ENCODE measurements at regions not wholly inside any gene's neighbourhood (a gene's known extent, or its start where the extent isn't known, plus 50 kb on each side); places are given as distances from the start of the nearest gene placed in this dataset.

DNA sequence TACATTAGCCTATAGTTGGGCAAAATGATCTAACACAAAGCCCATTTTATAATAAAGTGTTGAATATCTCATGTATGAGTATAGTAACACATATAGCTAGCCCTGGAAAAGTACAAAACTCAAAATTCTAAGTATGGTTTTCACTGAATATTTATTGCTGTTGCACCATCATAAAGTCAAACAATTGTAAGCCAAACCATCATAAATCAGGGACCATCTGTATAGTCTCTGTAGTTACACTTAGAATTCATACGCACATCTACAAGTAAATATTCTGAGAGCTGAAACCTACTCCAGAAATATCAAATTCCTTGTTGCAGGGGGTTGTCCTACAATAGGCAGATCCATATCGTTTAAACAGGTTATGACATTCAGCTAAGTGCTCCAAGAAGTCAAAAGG is 817.3 kb downstream of the BCKDHB start:
- no peak overlapping the region for H3K4me3 ChIP-seq (ENCODE audit: low read depth, low read length)
- TF ChIP-seq CTCF (IDR thresholded peaks at IDR 0.05; ENCODE audit: borderline replicate concordance, insufficient read depth, low read depth, low read length): no peak

- TF ChIP-seq CTCF (IDR thresholded peaks at IDR 0.05; ENCODE audit: borderline replicate concordance, insufficient read depth, low read depth, low read length): no peak
- H3K4me3 ChIP-seq (ENCODE audit: low read depth, low read length): no peak overlapping the region
Measured at GRCh38 chr6:80922916-80923455, 816.5 kb downstream of the BCKDHB start.

DNA sequence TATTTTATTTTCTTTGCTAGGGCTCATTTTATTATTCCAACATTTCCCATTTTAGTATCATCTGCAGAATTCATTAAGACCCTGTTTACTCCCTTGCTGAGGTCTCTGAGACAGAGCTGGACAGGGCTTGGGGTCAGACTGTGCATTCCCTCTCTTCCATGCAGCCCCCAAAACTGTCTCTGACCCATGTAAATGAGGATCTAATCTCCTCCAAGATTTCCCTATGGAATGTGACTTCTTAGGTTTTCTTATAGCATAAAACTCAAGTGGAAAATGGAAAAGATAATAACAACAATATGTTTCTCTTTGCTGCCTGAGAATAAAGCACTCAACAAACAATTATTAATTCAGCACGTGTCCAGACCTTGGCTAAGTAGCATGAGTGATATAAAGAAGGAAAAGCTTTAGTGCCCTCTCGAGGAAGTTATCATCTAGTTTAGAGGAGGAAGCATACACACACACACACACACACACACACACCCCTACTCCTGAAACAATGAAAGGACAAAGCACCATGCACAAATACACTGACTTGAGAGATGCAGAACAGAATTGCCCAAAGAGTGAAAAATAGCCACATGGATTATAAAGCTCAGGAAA is 815.5 kb downstream of the BCKDHB start:
- TF ChIP-seq CTCF (IDR thresholded peaks at IDR 0.05; ENCODE audit: borderline replicate concordance, insufficient read depth, low read depth, low read length): no peak
- no peak overlapping the region for H3K4me3 ChIP-seq (ENCODE audit: low read depth, low read length)

GRCh38 chr6:80907831-80908230 is 801.4 kb downstream of the BCKDHB start:
- no peak for TF ChIP-seq CTCF (IDR thresholded peaks at IDR 0.05; ENCODE audit: borderline replicate concordance, insufficient read depth, low read depth, low read length)

DNA sequence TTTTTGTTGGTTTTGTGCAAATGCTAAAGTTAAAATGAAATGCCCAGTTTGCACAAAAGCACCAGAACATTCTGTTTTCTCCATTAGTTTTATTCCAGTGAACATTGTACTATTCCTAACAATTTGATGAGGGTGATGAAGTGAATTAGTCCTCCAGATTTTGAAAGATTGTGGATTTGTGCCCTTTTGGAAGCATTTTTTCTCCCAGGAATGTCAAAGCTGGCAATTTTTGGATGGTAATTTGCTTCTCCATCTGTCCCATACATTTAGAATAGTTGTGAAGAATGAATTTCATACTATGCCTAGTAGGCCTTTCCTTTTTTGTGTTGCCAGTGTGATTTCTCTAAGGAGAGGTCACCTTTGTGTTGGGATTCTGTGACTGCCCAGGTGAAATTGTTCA is 797.2 kb downstream of the BCKDHB start:
- H3K4me3 ChIP-seq (ENCODE audit: low read depth, low read length): no peak overlapping the region
- no peak for TF ChIP-seq CTCF (IDR thresholded peaks at IDR 0.05; ENCODE audit: borderline replicate concordance, insufficient read depth, low read depth, low read length)

More at GRCh38 chr6:80907831-80908230, 801.4 kb downstream of the BCKDHB start:
- H3K4me3 ChIP-seq (ENCODE audit: low read depth, low read length): no peak overlapping the region

- no peak for TF ChIP-seq CTCF (IDR thresholded peaks at IDR 0.05; ENCODE audit: borderline replicate concordance, insufficient read depth, low read depth, low read length)
- H3K4me3 ChIP-seq (ENCODE audit: low read depth, low read length): no peak overlapping the region
Measured at GRCh38 chr6:80886475-80886874, 780.0 kb downstream of the BCKDHB start.

GRCh38 chr6:80872951-80873308 is 766.5 kb downstream of the BCKDHB start:
- no peak for TF ChIP-seq CTCF (IDR thresholded peaks at IDR 0.05; ENCODE audit: borderline replicate concordance, insufficient read depth, low read depth, low read length)

More at GRCh38 chr6:80872951-80873308, 766.5 kb downstream of the BCKDHB start:
- H3K4me3 ChIP-seq (ENCODE audit: low read depth, low read length): no peak overlapping the region
